Cardiac fibroblast (primary cell): ENCODE measurements at regions not wholly inside any gene's neighbourhood (a gene's known extent, or its start where the extent isn't known, plus 50 kb on each side); places are given as distances from the start of the nearest gene placed in this dataset.

Experiments
- DNase-seq, 2 donors: peaks; one replicate each; pipeline versions ENCODE4 v3.0.0 to v3.0.0-alpha.2; 2010; ENCODE audit warnings: low read depth in 2 of 2
- H3K4me3 ChIP-seq, 2 donors: replicated peaks in 1 of 2; 1 replicate in 1 of 2; 2 replicates in 1 of 2; pipeline ENCODE4 v1.5.1; 2011; ENCODE audit warnings: low read depth in 2 of 2, low read length in 2 of 2, mild to moderate bottlenecking in 2 of 2, moderate library complexity in 1 of 2
- TF ChIP-seq, protein P1 (sequence below): IDR thresholded peaks from one replicate; pipeline ENCODE4 v1.5.1; 2011; ENCODE audit warnings: low read depth, mild to moderate bottlenecking, low read length, inconsistent platforms

GRCh38 chr3:117524890-117525289, 815.3 kb downstream of the TUSC7 start:
- peak; percentile 26 for DNase-seq
- no peak overlapping the region for H3K4me3 ChIP-seq
- TF ChIP-seq, protein P1, sequence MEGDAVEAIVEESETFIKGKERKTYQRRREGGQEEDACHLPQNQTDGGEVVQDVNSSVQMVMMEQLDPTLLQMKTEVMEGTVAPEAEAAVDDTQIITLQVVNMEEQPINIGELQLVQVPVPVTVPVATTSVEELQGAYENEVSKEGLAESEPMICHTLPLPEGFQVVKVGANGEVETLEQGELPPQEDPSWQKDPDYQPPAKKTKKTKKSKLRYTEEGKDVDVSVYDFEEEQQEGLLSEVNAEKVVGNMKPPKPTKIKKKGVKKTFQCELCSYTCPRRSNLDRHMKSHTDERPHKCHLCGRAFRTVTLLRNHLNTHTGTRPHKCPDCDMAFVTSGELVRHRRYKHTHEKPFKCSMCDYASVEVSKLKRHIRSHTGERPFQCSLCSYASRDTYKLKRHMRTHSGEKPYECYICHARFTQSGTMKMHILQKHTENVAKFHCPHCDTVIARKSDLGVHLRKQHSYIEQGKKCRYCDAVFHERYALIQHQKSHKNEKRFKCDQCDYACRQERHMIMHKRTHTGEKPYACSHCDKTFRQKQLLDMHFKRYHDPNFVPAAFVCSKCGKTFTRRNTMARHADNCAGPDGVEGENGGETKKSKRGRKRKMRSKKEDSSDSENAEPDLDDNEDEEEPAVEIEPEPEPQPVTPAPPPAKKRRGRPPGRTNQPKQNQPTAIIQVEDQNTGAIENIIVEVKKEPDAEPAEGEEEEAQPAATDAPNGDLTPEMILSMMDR: no peak

GRCh38 chr3:117526470-117527079, 817.0 kb downstream of the TUSC7 start:
- DNase-seq: peak; percentile 42 to 61
- TF ChIP-seq, protein P1: peak; percentile 56

GRCh38 chr3:117527346-117527745, 817.8 kb downstream of the TUSC7 start:
- H3K4me3 ChIP-seq: no peak overlapping the region
- TF ChIP-seq, protein P1: no peak
- no peak for DNase-seq

More at GRCh38 chr3:117526470-117527079, 817.0 kb downstream of the TUSC7 start:
- H3K4me3 ChIP-seq: no peak overlapping the region

DNA sequence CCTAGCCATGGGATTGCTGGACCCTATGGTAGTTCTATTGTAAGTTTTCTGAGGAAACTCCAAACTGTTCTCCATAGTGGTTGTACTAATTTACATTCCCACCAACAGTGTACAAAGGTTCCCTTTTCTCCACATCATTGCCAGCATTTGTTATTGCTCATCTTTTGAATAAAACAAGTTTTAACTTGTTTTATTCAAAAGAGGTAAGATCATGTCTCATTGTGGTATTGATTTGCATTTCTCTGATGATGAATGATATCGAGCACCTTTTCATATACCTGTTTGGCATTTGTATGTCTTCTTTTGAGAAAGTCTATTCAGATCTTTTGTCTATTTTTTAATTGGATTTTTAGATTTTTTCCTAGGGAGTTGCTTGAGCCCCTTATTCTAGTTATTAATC, 819.1 kb downstream of the TUSC7 start:
- H3K4me3 ChIP-seq: no peak overlapping the region
- TF ChIP-seq, protein P1: no peak
- DNase-seq: no peak

DNA sequence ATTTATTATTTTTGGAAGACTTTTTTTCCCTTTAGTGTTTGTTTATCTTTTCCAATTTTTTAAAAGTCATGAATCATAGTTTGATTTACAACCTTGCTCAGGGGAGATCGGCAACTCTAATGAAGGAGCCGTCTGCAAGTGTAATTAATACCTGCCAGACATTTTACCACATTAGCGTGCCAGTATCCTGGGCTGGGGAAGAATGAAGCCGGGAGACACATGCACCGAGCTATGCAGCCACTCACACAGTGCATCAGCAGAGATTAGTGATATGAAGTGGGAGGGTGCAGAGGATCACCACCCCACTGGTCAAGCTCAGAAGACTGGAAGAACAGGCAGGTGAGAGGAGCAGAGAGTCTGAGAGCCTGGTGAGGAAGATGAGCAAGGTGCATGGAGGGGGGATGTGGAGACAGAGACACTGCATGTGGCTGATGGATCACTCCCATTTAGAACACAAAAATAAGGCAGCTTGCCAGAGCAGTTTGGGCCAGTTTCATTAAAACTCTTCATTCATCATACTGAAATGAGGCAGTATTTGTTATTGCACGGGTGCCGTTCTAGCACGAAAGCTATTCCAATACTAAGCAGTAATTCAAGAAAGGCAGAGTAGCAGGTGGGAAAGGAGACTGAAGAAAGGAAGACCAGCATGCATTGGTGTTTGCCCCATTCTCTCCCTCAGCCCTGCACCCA, 821.6 kb downstream of the TUSC7 start:
- TF ChIP-seq, protein P1: no peak
- H3K4me3 ChIP-seq: no peak overlapping the region
- no peak for DNase-seq

- TF ChIP-seq, protein P1: no peak
- H3K4me3 ChIP-seq: no peak overlapping the region
- DNase-seq: no peak
Observed at GRCh38 chr3:117532268-117532667, 822.7 kb downstream of the TUSC7 start.
